Osteoblast (primary cell): ENCODE measurements at regions not wholly inside any gene's neighbourhood (a gene's known extent, or its start where the extent isn't known, plus 50 kb on each side); places are given as distances from the start of the nearest gene placed in this dataset.

Experiments used
- DNase-seq: peaks from one replicate; pipeline ENCODE4 v3.0.0; 2011; ENCODE audit warnings: low spot score, mixed read lengths; ENCODE audit not compliant: insufficient read length; ENCODE audit errors: missing footprints
- H2AFZ ChIP-seq: 2 replicates; pipeline ENCODE4 v1.6.0; 2011; ENCODE audit warnings: mild to moderate bottlenecking, low read length
- H3K27ac ChIP-seq: 2 replicates; pipeline ENCODE4 v1.5.1; 2011; ENCODE audit warnings: mild to moderate bottlenecking, low read depth, low read length, moderate library complexity
- H3K27me3 ChIP-seq: 2 replicates; pipeline ENCODE4 v1.6.0; 2012; ENCODE audit warnings: mild to moderate bottlenecking, control low read depth, inconsistent platforms, low read length, moderate library complexity; ENCODE audit not compliant: insufficient read depth
- H3K36me3 ChIP-seq: 2 replicates; pipeline ENCODE4 v1.5.1; 2011; ENCODE audit warnings: mild to moderate bottlenecking, low read length, control low read depth, moderate library complexity; ENCODE audit not compliant: insufficient read depth
- H3K4me1 ChIP-seq: 2 replicates; pipeline ENCODE4 v1.5.1; 2011; ENCODE audit warnings: mild to moderate bottlenecking, low read length, control low read depth, moderate library complexity; ENCODE audit not compliant: insufficient read depth
- H3K4me2 ChIP-seq: 2 replicates; pipeline ENCODE4 v1.6.0; 2011; ENCODE audit warnings: mild to moderate bottlenecking, low read length; ENCODE audit not compliant: insufficient read depth
- H3K4me3 ChIP-seq: fragments of 200-600 bp; sonication (generic); 3 replicates; pipeline ENCODE4 v1.5.1; 2012; ENCODE audit warnings: mild to moderate bottlenecking, low read length, inconsistent platforms; ENCODE audit not compliant: insufficient read depth
- H3K79me2 ChIP-seq: 2 replicates; pipeline ENCODE4 v1.6.0; 2012; ENCODE audit warnings: mild to moderate bottlenecking, low read length, control low read depth, inconsistent platforms; ENCODE audit not compliant: insufficient read depth
- H3K9me3 ChIP-seq: 2 replicates; pipeline ENCODE4 v1.5.1; 2011; ENCODE audit warnings: low read depth, low read length, control low read depth
- H4K20me1 ChIP-seq: 2 replicates; pipeline ENCODE4 v1.6.0; 2012; ENCODE audit warnings: mild to moderate bottlenecking, low read length, control low read depth; ENCODE audit not compliant: insufficient read depth
- CTCF ChIP-seq: IDR thresholded peaks from 2 replicates; pipeline ENCODE4 v1.5.1; 2011; ENCODE audit warnings: mild to moderate bottlenecking, low read depth, low read length, moderate library complexity; ENCODE audit errors: extremely low read depth

GRCh38 chr2:56934866-56935265, 751.1 kb downstream of the CCDC85A start:
- no peak for DNase-seq
- Histone ChIP-seq H3K9me3 (no peaks in the 10 kb centered on the region), H3K27ac (no peak overlapping the region), H4K20me1 (no peaks in the 10 kb centered on the region), H3K36me3 (no peaks in the 10 kb centered on the region), H3K4me2 (no peak overlapping the region), H3K4me1 (no peaks in the 10 kb centered on the region), H3K4me3 (no peak overlapping the region), H2AFZ (no peak overlapping the region), H3K27me3 (no peaks in the 10 kb centered on the region), H3K79me2 (no peaks in the 10 kb centered on the region)
- no peak for TF ChIP-seq CTCF

GRCh38 chr2:56940054-56940453, 756.3 kb downstream of the CCDC85A start:
- Histone ChIP-seq H3K36me3 (no peaks in the 10 kb centered on the region), H3K27ac (no peak overlapping the region), H3K4me1 (no peaks in the 10 kb centered on the region), H2AFZ (no peak overlapping the region), H3K9me3 (no peaks in the 10 kb centered on the region), H3K4me2 (no peak overlapping the region), H4K20me1 (no peaks in the 10 kb centered on the region), H3K27me3 (no peaks in the 10 kb centered on the region), H3K79me2 (no peaks in the 10 kb centered on the region), H3K4me3 (no peak overlapping the region)
- TF ChIP-seq CTCF = no peak
- no peak for DNase-seq

GRCh38 chr2:56952871-56953270, 769.1 kb downstream of the CCDC85A start:
- no peak for TF ChIP-seq CTCF
- Histone ChIP-seq H3K36me3 (no peaks in the 10 kb centered on the region), H3K4me1 (no peaks in the 10 kb centered on the region), H3K27ac (no peak overlapping the region), H3K79me2 (no peaks in the 10 kb centered on the region), H3K27me3 (no peaks in the 10 kb centered on the region), H3K9me3 (no peaks in the 10 kb centered on the region), H4K20me1 (no peaks in the 10 kb centered on the region), H3K4me3 (no peak overlapping the region), H3K4me2 (no peak overlapping the region), H2AFZ (no peak overlapping the region)
- no peak for DNase-seq

GRCh38 chr2:56960581-56960980, 776.8 kb downstream of the CCDC85A start:
- H3K9me3 ChIP-seq = no peaks in the 10 kb centered on the region
- no peaks in the 10 kb centered on the region for H3K79me2 ChIP-seq
- TF ChIP-seq CTCF = no peak
- H3K4me3 ChIP-seq = no peak overlapping the region
- no peak for DNase-seq
- H3K27ac ChIP-seq = no peak overlapping the region
- no peaks in the 10 kb centered on the region for H3K36me3 ChIP-seq
- no peak overlapping the region for H2AFZ ChIP-seq
- no peaks in the 10 kb centered on the region for H3K4me1 ChIP-seq
- no peak overlapping the region for H3K4me2 ChIP-seq
- H3K27me3 ChIP-seq = no peaks in the 10 kb centered on the region
- H4K20me1 ChIP-seq = no peaks in the 10 kb centered on the region
